NT2/D1 (cell line): ENCODE measurements at regions not wholly inside any gene's neighbourhood (a gene's known extent, or its start where the extent isn't known, plus 50 kb on each side); places are given as distances from the start of the nearest gene placed in this dataset.

Experiments used
- DNase-seq: peaks from one replicate; pipeline ENCODE4 v3.0.0-alpha.2; 2011; ENCODE audit warnings: low read depth, low spot score
- H3K27me3 ChIP-seq: 2 replicates; pipeline ENCODE4 v1.6.0; 2011; ENCODE audit warnings: mild to moderate bottlenecking; ENCODE audit not compliant: insufficient read length, insufficient read depth
- H3K36me3 ChIP-seq: 2 replicates; pipeline ENCODE4 v1.6.1; 2011; ENCODE audit warnings: mild to moderate bottlenecking, low read length, mixed read lengths; ENCODE audit not compliant: insufficient read depth, insufficient read length
- H3K4me1 ChIP-seq: 2 replicates; pipeline ENCODE4 v1.5.1; 2011; ENCODE audit not compliant: insufficient read depth, insufficient read length
- H3K4me3 ChIP-seq: 2 replicates; pipeline ENCODE4 v1.5.1; 2011; ENCODE audit warnings: low read depth; ENCODE audit not compliant: insufficient read length
- H3K9ac ChIP-seq: 2 replicates; pipeline ENCODE4 v1.6.0; 2011; ENCODE audit warnings: low read depth; ENCODE audit not compliant: insufficient read length
- H3K9me3 ChIP-seq: 2 replicates; pipeline ENCODE4 v1.5.1; 2011; ENCODE audit warnings: mild to moderate bottlenecking, low read length; ENCODE audit not compliant: insufficient read depth
- SUZ12 ChIP-seq: IDR thresholded peaks from 2 replicates; pipeline ENCODE4 v1.6.1; 2011; ENCODE audit not compliant: insufficient read length, insufficient read depth; ENCODE audit errors: extremely low read depth
- YY1 ChIP-seq: IDR thresholded peaks from 2 replicates; pipeline ENCODE4 v1.6.1; 2011; ENCODE audit not compliant: insufficient read length, insufficient read depth
- ZNF274 ChIP-seq: IDR thresholded peaks from 2 replicates; pipeline ENCODE4 v1.6.1; 2011; ENCODE audit warnings: mild to moderate bottlenecking, low read depth, low read length

- Histone ChIP-seq H3K4me3 (no peak overlapping the region), H3K36me3 (no peaks in the 10 kb centered on the region), H3K9ac (no peak overlapping the region), H3K27me3 (peaks cover 16% of the 10 kb centered on the region), H3K4me1 (peaks cover 5% of the 10 kb centered on the region), H3K9me3 (peaks cover 13% of the 10 kb centered on the region)
- peak; percentile 75 for DNase-seq
- no peak for TF ChIP-seq YY1
- TF ChIP-seq ZNF274 = no peak
- TF ChIP-seq SUZ12 = no peak
Observed at GRCh38 chr3:31391150-31391549, 141.6 kb upstream of the STT3B start.

DNA sequence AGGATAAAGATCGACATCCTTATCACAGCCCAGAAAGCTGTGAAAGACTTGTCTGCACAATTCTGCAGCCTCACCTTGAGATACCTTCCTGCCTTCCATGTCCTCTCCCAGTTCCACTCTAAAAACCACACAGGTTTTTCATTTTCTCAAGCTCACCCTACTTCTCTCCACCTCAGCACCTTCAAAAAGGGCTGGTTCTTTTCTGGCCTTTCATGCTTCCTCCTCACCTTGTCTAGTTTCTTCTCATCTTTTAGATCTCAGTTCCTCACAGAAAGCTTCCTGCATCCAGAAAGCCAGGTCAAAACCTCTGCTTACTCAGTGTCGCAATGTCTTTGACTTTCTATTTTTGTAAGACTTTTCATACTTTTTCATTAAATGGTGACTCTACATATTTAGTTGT, 140.2 kb upstream of the STT3B start:
- H3K36me3 ChIP-seq = no peaks in the 10 kb centered on the region
- H3K9me3 ChIP-seq = no peaks in the 10 kb centered on the region
- no peak overlapping the region for H3K9ac ChIP-seq
- no peak for TF ChIP-seq YY1
- TF ChIP-seq SUZ12 = no peak
- peaks cover 5% of the 10 kb centered on the region for H3K4me1 ChIP-seq
- no peak overlapping the region for H3K4me3 ChIP-seq
- DNase-seq = no peak
- peaks cover 16% of the 10 kb centered on the region for H3K27me3 ChIP-seq

DNA sequence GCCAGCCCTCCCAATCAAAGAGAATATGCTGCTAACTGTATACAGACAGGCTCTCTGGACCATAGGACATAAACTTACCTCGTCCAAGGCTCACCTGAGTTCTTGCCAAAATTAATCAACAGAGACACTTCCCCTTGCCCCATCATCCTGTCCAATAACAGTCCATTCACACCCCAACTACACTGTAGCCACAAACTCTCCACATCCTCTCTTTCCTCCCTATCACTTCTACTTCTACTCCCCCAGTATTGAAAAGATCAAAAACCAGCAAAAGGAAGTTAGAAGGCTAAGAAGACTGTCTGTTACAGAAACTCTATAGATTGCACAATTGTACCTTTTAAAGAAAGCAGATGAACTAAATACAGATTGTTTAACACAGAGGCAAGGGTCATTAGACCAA, 133.5 kb upstream of the STT3B start:
- TF ChIP-seq YY1 (no peak), ZNF274 (no peak), SUZ12 (no peak)
- H3K4me3 ChIP-seq = no peak overlapping the region
- no peaks in the 10 kb centered on the region for H3K36me3 ChIP-seq
- H3K9me3 ChIP-seq = no peaks in the 10 kb centered on the region
- DNase-seq = no peak
- H3K27me3 ChIP-seq = peaks cover 4% of the 10 kb centered on the region
- H3K9ac ChIP-seq = no peak overlapping the region
- H3K4me1 ChIP-seq = no peaks in the 10 kb centered on the region

GRCh38 chr3:31402117-31402516, 130.6 kb upstream of the STT3B start:
- TF ChIP-seq YY1 = no peak
- Histone ChIP-seq H3K9me3 (no peaks in the 10 kb centered on the region), H3K9ac (no peak overlapping the region), H3K36me3 (no peaks in the 10 kb centered on the region), H3K27me3 (no peaks in the 10 kb centered on the region), H3K4me1 (no peaks in the 10 kb centered on the region), H3K4me3 (no peak overlapping the region)
- DNase-seq = no peak

- Histone ChIP-seq H3K36me3 (no peaks in the 10 kb centered on the region), H3K9me3 (no peaks in the 10 kb centered on the region), H3K27me3 (no peaks in the 10 kb centered on the region), H3K4me3 (no peak overlapping the region), H3K9ac (no peak overlapping the region), H3K4me1 (no peaks in the 10 kb centered on the region)
- TF ChIP-seq YY1 (no peak), ZNF274 (no peak), SUZ12 (no peak)
- DNase-seq = no peak
Observed at GRCh38 chr3:31403197-31403596, 129.5 kb upstream of the STT3B start.

GRCh38 chr3:31404871-31405270, 127.9 kb upstream of the STT3B start:
- no peaks in the 10 kb centered on the region for H3K36me3 ChIP-seq
- TF ChIP-seq YY1 = no peak
- TF ChIP-seq ZNF274 = no peak
- TF ChIP-seq SUZ12 = no peak

GRCh38 chr3:31405515-31405914, 127.2 kb upstream of the STT3B start:
- H3K9ac ChIP-seq = no peak overlapping the region
- no peak for TF ChIP-seq ZNF274
- TF ChIP-seq SUZ12 = no peak
- TF ChIP-seq YY1 = no peak
- H3K9me3 ChIP-seq = no peaks in the 10 kb centered on the region
- H3K4me1 ChIP-seq = no peaks in the 10 kb centered on the region
- no peak overlapping the region for H3K4me3 ChIP-seq
- no peaks in the 10 kb centered on the region for H3K27me3 ChIP-seq
- H3K36me3 ChIP-seq = no peaks in the 10 kb centered on the region
- no peak for DNase-seq

More at GRCh38 chr3:31404871-31405270, 127.9 kb upstream of the STT3B start:
- Histone ChIP-seq H3K4me1 (no peaks in the 10 kb centered on the region), H3K4me3 (no peak overlapping the region), H3K9me3 (no peaks in the 10 kb centered on the region), H3K27me3 (no peaks in the 10 kb centered on the region), H3K9ac (no peak overlapping the region)
- DNase-seq = no peak

DNA sequence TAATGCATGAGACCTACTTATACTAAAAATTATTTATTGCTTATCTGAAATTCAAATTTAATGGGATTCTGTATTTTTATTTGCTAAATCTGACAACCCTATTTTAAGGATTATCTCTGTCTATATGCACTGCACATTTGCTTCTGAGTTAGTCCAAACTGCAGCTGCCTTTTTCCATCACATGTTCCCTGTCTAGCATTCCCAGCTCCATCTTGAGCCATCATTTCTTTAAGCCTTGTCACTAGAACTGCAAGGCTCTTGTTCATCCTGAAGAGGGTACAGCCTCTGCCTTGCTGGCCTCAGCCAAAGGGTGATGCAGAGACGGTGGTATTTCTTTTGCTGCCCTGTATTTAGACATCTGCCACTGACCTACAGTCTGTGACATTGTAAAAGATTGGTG, 125.8 kb upstream of the STT3B start:
- Histone ChIP-seq H3K9ac (no peak overlapping the region), H3K27me3 (no peaks in the 10 kb centered on the region), H3K4me1 (no peaks in the 10 kb centered on the region), H3K4me3 (no peak overlapping the region), H3K36me3 (no peaks in the 10 kb centered on the region), H3K9me3 (no peaks in the 10 kb centered on the region)
- DNase-seq = no peak
- no peak for TF ChIP-seq ZNF274
- no peak for TF ChIP-seq YY1
- TF ChIP-seq SUZ12 = no peak
